IMR-90 (cell line): ENCODE measurements at regions not wholly inside any gene's neighbourhood (a gene's known extent, or its start where the extent isn't known, plus 50 kb on each side); places are given as distances from the start of the nearest gene placed in this dataset.

Experiments used
- ATAC-seq: fragments of 200-7000 bp; cut with Tn5 transposase; 2 replicates; pipeline ENCODE4 v1.9.1; 2020; ENCODE audit warnings: low read depth, mild to moderate bottlenecking, moderate library complexity
- BruUV-seq: library from RNA; stranded (reverse); fragments of 400-500 nt; replicated peaks from 2 replicates; lab custom pipeline; 2021; lab: Mats Ljungman, UMichigan
- CTCF ChIA-PET: fragments of 300-600 bp; formaldehyde crosslinking; extraction: SDS; loops from one replicate; lab custom pipeline; 2021; ENCODE audit warnings: antibody characterized with exemption; lab: Yijun Ruan, JAX
- POLR2A ChIA-PET: fragments of 300-600 bp; sonication (Branson Sonifier 250); formaldehyde crosslinking; loops from one replicate; lab custom pipeline; 2022; ENCODE audit warnings: antibody characterized with exemption; ENCODE audit not compliant: unreplicated experiment; lab: Charles Lee
- DNase-seq: peaks from one replicate; pipeline ENCODE4 v3.0.0; 2013
- H2AFZ ChIP-seq: replicated peaks from 2 replicates; pipeline ENCODE3; 2013; ENCODE audit warnings: low read length, mild to moderate bottlenecking; ENCODE audit not compliant: poor library complexity
- H2AK5ac ChIP-seq: 2 replicates; pipeline ENCODE4 v1.6.1; 2013; ENCODE audit warnings: low read depth, low read length, inconsistent platforms
- H2AK9ac ChIP-seq: replicated peaks from 2 replicates; pipeline ENCODE3; 2013; ENCODE audit warnings: mild to moderate bottlenecking, low read depth, low read length, moderate library complexity; ENCODE audit not compliant: poor library complexity
- H2BK120ac ChIP-seq: 2 replicates; pipeline ENCODE4 v1.6.1; 2013; ENCODE audit warnings: low read depth, low read length, inconsistent platforms
- H2BK15ac ChIP-seq: 3 replicates; pipeline ENCODE4 v1.6.1; 2013; ENCODE audit warnings: low read depth, low read length, inconsistent platforms
- H2BK20ac ChIP-seq: 2 replicates; pipeline ENCODE4 v1.6.1; 2013; ENCODE audit warnings: low read depth, mild to moderate bottlenecking, inconsistent platforms, low read length, moderate library complexity
- H2BK5ac ChIP-seq: 2 replicates; pipeline ENCODE4 v1.6.1; 2013; ENCODE audit warnings: mild to moderate bottlenecking, low read depth, low read length, inconsistent platforms; ENCODE audit not compliant: poor library complexity, severe bottlenecking
- H3K14ac ChIP-seq: replicated peaks from 2 replicates; pipeline ENCODE4 v1.6.1; 2013; ENCODE audit warnings: low read depth, low read length, inconsistent platforms
- H3K18ac ChIP-seq: 2 replicates; pipeline ENCODE4 v1.6.1; 2013; ENCODE audit warnings: low read depth, low read length, control low read depth
- H3K23ac ChIP-seq: 2 replicates; pipeline ENCODE4 v1.6.1; 2013; ENCODE audit warnings: low read depth, low read length, inconsistent platforms
- H3K27ac ChIP-seq: 2 replicates; pipeline ENCODE4 v1.5.1; 2013; ENCODE audit warnings: mild to moderate bottlenecking, control low read depth, low read length; ENCODE audit not compliant: insufficient read depth
- H3K27me3 ChIP-seq: 2 replicates; pipeline ENCODE4 v1.6.1; 2013; ENCODE audit warnings: low read length; ENCODE audit not compliant: control insufficient read depth, insufficient read depth
- H3K36me3 ChIP-seq: 2 replicates; pipeline ENCODE4 v1.6.1; 2013; ENCODE audit warnings: low read length, mixed read lengths; ENCODE audit not compliant: control insufficient read depth, insufficient read depth
- H3K4ac ChIP-seq: 2 replicates; pipeline ENCODE4 v1.6.1; 2013; ENCODE audit warnings: low read depth, low read length, inconsistent platforms
- H3K4me1 ChIP-seq: 2 replicates; pipeline ENCODE4 v1.6.1; 2013; ENCODE audit warnings: low read length, mixed read lengths; ENCODE audit not compliant: control insufficient read depth, insufficient read depth
- H3K4me2 ChIP-seq: 2 replicates; pipeline ENCODE4 v1.6.1; 2013; ENCODE audit warnings: low read depth, mild to moderate bottlenecking, control low read depth, low read length, moderate library complexity
- H3K4me3 ChIP-seq: 2 replicates; pipeline ENCODE4 v1.5.1; 2013; ENCODE audit warnings: low read depth, mild to moderate bottlenecking, control low read depth, low read length, moderate library complexity; ENCODE audit not compliant: insufficient read depth
- H3K56ac ChIP-seq: 2 replicates; pipeline ENCODE4 v1.6.1; 2013; ENCODE audit warnings: low read length, inconsistent platforms; ENCODE audit not compliant: insufficient read depth; ENCODE audit errors: extremely low read depth
- H3K79me1 ChIP-seq, 2 experiments: 2 replicates each; pipeline ENCODE4 v1.6.1; 2013; ENCODE audit warnings: low read length in 2 of 2, inconsistent platforms in 1 of 2, low read depth in 1 of 2
- H3K9ac ChIP-seq: 2 replicates; pipeline ENCODE4 v1.6.1; 2013; ENCODE audit warnings: low read depth, low read length, control low read depth
- H3K9me1 ChIP-seq: 2 replicates; pipeline ENCODE4 v1.6.1; 2013; ENCODE audit warnings: low read length, inconsistent platforms; ENCODE audit not compliant: insufficient read depth
- H3K9me3 ChIP-seq: 2 replicates; pipeline ENCODE4 v1.6.1; 2013; ENCODE audit warnings: low read length; ENCODE audit not compliant: control insufficient read depth, insufficient read depth
- H4K20me1 ChIP-seq: 2 replicates; pipeline ENCODE4 v1.6.1; 2013; ENCODE audit warnings: low read length, inconsistent platforms; ENCODE audit not compliant: insufficient read depth
- H4K5ac ChIP-seq: 2 replicates; pipeline ENCODE4 v1.6.1; 2013; ENCODE audit warnings: mild to moderate bottlenecking, low read depth, low read length, control low read depth
- H4K8ac ChIP-seq, 2 experiments: 2 replicates each; pipeline ENCODE4 v1.6.1; 2013; ENCODE audit warnings: low read depth in 2 of 2, low read length in 2 of 2, control low read depth in 1 of 2, inconsistent platforms in 1 of 2
- H4K91ac ChIP-seq: 2 replicates; pipeline ENCODE4 v1.6.1; 2013; ENCODE audit warnings: low read depth, low read length, inconsistent platforms; ENCODE audit not compliant: insufficient read depth
- BHLHE40 ChIP-seq: fragments of 150-350 bp; IDR thresholded peaks from 2 replicates; pipeline ENCODE4 v1.6.1; 2016; ENCODE audit warnings: mild to moderate bottlenecking, low read depth, low read length
- MAFK ChIP-seq: IDR thresholded peaks from 2 replicates; pipeline ENCODE4 v1.6.1; 2012; ENCODE audit warnings: low read depth, low read length, improper control_type of control experiment
- RFX5 ChIP-seq: IDR thresholded peaks from 2 replicates; pipeline ENCODE4 v1.8.0; 2012; ENCODE audit warnings: low read depth, mild to moderate bottlenecking, low read length, moderate library complexity
- SMC3 ChIP-seq: fragments of 150-350 bp; IDR thresholded peaks from 2 replicates; pipeline ENCODE4 v1.6.1; 2016; ENCODE audit warnings: low read depth, mild to moderate bottlenecking, antibody characterized with exemption, low read length, moderate library complexity
- dilution Hi-C: fragments of 300-500 bp; cut with HindIII; formaldehyde crosslinking; loops from one replicate; pipeline ENCODE4 v1.14.3; 2018; ENCODE audit warnings: low sequenced_read_pairs; ENCODE audit not compliant: unreplicated experiment
- in situ Hi-C: fragments of 300-500 bp; cut with MboI; formaldehyde crosslinking; loops from 3 replicates; pipeline ENCODE4 v1.14.3; 2019; ENCODE audit warnings: low sequenced_read_pairs, inconsistent platforms, mixed read lengths
- intact Hi-C: fragments of 100-400 bp; cut with micrococcal nuclease; formaldehyde crosslinking; loops from 2 replicates; pipeline ENCODE4 v1.10.0; 2022
- TF ChIP-seq, protein P1 (sequence below): fragments of 150-350 bp; IDR thresholded peaks from 2 replicates; pipeline ENCODE4 v1.6.1; 2016; ENCODE audit warnings: low read depth, mild to moderate bottlenecking, low read length, moderate library complexity, borderline replicate concordance
- TF ChIP-seq, protein P2 (sequence below): fragments of 150-350 bp; IDR thresholded peaks from 2 replicates; pipeline ENCODE4 v1.6.1; 2017; ENCODE audit warnings: mild to moderate bottlenecking, antibody characterized with exemption, low read length, low read depth

DNA sequence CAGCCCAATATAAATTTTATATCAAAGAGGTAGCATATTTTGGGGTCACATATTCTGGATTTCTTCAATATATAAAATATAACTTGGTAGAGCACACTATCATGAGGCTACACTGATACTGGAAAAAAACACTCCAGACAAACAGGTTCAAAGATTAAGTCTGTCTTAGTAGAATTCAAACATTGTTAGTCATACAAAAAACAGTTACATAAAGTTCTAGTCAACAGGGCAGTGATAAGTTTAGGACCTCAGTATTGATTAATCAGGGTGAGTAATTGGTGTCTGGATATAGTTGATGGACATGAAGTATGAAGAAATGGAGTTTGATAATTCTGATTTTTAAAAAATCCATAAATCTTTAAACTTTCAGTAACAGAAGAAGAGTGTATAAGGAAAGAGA, 1291.3 kb downstream of the FSTL5 start:
- no peak overlapping the region for H2AK5ac ChIP-seq
- no peak overlapping the region for H3K4ac ChIP-seq
- H3K4me3 ChIP-seq: no peak overlapping the region
- no peak overlapping the region for H2BK15ac ChIP-seq
- BruUV-seq: no TSS peak
- in situ Hi-C loops (no loop called here), intact Hi-C loops (no loop called here), dilution Hi-C loops (no loop called here)
- no peak overlapping the region for H2AK9ac ChIP-seq
- H4K91ac ChIP-seq: no peak overlapping the region
- no peak overlapping the region for H2BK20ac ChIP-seq
- H3K56ac ChIP-seq: no peak overlapping the region
- ChIA-PET CTCF (no interaction called here), POLR2A (no interaction called here)
- TF ChIP-seq SMC3 (no peak), MAFK (no peak), BHLHE40 (no peak), RFX5 (no peak)
- TF ChIP-seq, protein P1, sequence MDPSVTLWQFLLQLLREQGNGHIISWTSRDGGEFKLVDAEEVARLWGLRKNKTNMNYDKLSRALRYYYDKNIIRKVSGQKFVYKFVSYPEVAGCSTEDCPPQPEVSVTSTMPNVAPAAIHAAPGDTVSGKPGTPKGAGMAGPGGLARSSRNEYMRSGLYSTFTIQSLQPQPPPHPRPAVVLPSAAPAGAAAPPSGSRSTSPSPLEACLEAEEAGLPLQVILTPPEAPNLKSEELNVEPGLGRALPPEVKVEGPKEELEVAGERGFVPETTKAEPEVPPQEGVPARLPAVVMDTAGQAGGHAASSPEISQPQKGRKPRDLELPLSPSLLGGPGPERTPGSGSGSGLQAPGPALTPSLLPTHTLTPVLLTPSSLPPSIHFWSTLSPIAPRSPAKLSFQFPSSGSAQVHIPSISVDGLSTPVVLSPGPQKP: no peak
- TF ChIP-seq, protein P2, sequence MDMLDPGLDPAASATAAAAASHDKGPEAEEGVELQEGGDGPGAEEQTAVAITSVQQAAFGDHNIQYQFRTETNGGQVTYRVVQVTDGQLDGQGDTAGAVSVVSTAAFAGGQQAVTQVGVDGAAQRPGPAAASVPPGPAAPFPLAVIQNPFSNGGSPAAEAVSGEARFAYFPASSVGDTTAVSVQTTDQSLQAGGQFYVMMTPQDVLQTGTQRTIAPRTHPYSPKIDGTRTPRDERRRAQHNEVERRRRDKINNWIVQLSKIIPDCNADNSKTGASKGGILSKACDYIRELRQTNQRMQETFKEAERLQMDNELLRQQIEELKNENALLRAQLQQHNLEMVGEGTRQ: no peak
- no peak overlapping the region for H2BK120ac ChIP-seq
- H4K5ac ChIP-seq: no peak overlapping the region
- H3K9me1 ChIP-seq: no peaks in the 10 kb centered on the region
- DNase-seq (no peak), ATAC-seq (no peak)
- H3K14ac ChIP-seq: no peak overlapping the region
- no peak overlapping the region for H3K9ac ChIP-seq
- no peak overlapping the region for H3K18ac ChIP-seq
- no peak overlapping the region for H4K8ac ChIP-seq
- H3K36me3 ChIP-seq: no peaks in the 10 kb centered on the region
- no peaks in the 10 kb centered on the region for H3K4me1 ChIP-seq
- H3K27me3 ChIP-seq: no peaks in the 10 kb centered on the region
- no peak overlapping the region for H3K27ac ChIP-seq
- no peak overlapping the region for H2BK5ac ChIP-seq
- no peaks in the 10 kb centered on the region for H4K20me1 ChIP-seq
- H2AFZ ChIP-seq: no peak overlapping the region
- no peak overlapping the region for H3K23ac ChIP-seq
- H3K4me2 ChIP-seq: no peak overlapping the region
- no peaks in the 10 kb centered on the region for H3K79me1 ChIP-seq
- peaks cover 5% of the 10 kb centered on the region; the same call in 1 of the 2 replicates for H3K9me3 ChIP-seq
